ENCODE measurements at regions not wholly inside any gene's neighbourhood (a gene's known extent, or its start where the extent isn't known, plus 50 kb on each side); places are given as distances from the start of the nearest gene placed in this dataset.

DNA sequence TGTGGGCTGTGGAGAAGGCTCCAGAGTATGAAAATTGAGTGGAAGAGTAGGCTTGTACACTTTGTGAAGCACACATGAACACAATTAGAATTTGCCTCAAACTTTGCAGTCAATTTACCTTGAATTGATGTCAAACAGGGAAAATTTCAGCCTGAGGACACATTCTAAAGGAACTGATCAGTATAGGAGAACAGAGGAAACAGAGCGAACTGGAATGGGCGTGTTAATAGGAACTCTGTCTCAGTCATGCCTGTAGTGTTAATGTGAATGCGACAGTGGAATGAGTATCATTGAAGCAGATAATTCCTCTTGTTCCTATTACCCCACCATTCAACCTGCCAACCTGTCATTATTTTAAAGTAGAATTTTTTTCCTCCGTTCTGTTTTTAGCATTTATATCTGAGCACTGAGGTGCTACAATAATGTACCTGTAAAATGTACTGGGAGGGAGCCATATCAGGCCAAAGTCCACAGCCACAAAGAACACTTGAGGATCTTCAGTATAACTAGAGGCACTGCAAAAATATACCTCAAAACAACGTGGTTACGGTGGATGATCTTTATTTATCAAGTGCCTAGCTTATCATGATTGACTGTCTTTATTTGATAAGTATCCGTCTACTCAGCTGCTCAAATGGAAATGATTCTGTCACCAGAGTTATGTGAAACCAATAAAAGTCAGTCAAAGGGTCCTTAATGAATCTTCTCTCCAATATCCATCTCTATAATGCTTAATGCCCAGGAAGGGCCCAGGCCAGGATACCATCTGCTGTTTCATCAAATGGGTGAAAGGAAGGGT, 125.3 kb upstream of the STMND1 start:
- Mint-ChIP-seq H3K27me3 (ENCODE audit: insufficient read depth) (peaks cover 12% of the 10 kb centered on the region), H3K9me3 (no peaks in the 10 kb centered on the region), H3K27ac (no peak overlapping the region), H3K4me3 (no peak overlapping the region), H3K4me1 (peaks cover 1% of the 10 kb centered on the region), H3K36me3 (ENCODE audit: low read depth) (no peaks in the 10 kb centered on the region)
- Histone ChIP-seq H3K36me3 (ENCODE audit: control insufficient read depth, insufficient read depth, low read length) (no peaks in the 10 kb centered on the region), H3K9ac (ENCODE audit: extremely low read depth, low read length, poor library complexity, severe bottlenecking) (no peak overlapping the region), H3K9me3 (ENCODE audit: control insufficient read depth, low read length) (no peaks in the 10 kb centered on the region), H3K4me1 (ENCODE audit: control insufficient read depth, insufficient read depth, low read length) (peaks cover 5% of the 10 kb centered on the region), H3K27me3 (ENCODE audit: control insufficient read depth, insufficient read depth, low read length, poor library complexity, severe bottlenecking) (no peaks in the 10 kb centered on the region), H3K27ac (ENCODE audit: low read depth, low read length) (no peak overlapping the region), H3K4me3 (ENCODE audit: low read length) (no peak overlapping the region)
- no peak for DNase-seq
- 90 to 95% methylated on average over 6 of the region's 7 CpGs for WGBS, 2 experiments (ENCODE audit: insufficient coverage in 1 of 2, insufficient read length in 1 of 2)
- TF ChIP-seq, protein P1, sequence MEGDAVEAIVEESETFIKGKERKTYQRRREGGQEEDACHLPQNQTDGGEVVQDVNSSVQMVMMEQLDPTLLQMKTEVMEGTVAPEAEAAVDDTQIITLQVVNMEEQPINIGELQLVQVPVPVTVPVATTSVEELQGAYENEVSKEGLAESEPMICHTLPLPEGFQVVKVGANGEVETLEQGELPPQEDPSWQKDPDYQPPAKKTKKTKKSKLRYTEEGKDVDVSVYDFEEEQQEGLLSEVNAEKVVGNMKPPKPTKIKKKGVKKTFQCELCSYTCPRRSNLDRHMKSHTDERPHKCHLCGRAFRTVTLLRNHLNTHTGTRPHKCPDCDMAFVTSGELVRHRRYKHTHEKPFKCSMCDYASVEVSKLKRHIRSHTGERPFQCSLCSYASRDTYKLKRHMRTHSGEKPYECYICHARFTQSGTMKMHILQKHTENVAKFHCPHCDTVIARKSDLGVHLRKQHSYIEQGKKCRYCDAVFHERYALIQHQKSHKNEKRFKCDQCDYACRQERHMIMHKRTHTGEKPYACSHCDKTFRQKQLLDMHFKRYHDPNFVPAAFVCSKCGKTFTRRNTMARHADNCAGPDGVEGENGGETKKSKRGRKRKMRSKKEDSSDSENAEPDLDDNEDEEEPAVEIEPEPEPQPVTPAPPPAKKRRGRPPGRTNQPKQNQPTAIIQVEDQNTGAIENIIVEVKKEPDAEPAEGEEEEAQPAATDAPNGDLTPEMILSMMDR (conservative IDR thresholded peaks at IDR 0.05), result no peak

DNA sequence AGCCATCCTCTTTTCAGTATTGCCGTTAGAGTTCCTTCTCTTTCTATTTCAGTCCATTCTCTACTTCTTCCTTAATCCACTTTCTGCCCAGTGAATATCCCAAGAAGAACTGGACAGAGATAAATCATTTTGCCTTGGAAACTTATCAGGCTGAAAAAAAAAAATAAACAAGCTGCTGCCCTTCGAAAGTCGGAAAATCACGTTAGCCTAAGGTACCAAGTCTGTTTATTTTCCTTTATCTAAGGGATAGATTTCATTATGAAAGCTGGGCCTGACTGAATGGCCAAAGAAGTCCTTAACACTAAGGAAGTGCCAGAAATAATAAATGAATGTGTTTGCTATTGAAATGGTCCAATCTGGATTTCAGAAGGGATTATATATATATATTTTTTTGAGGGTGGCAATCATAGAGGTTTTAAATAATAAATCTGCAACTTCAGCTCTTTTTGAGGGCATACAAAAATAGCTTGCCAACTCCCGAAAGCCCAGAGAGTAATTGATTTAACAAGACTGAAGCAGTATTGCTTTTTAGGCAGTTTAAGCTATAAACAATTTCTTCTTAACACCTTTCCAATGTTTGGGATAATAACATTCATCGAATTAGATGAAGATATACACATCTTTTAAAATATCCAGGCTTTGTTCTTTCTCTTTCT, 127.0 kb upstream of the STMND1 start:
- H3K27ac ChIP-seq (ENCODE audit: low read depth, low read length), result no peak overlapping the region
- H3K27me3 ChIP-seq (ENCODE audit: control insufficient read depth, insufficient read depth, low read length, poor library complexity, severe bottlenecking), result no peaks in the 10 kb centered on the region
- Mint-ChIP-seq H3K27ac (no peak overlapping the region), H3K9me3 (no peaks in the 10 kb centered on the region), H3K36me3 (ENCODE audit: low read depth) (no peaks in the 10 kb centered on the region), H3K4me1 (peaks cover 1% of the 10 kb centered on the region), H3K4me3 (no peak overlapping the region), H3K27me3 (ENCODE audit: insufficient read depth) (peaks cover 12% of the 10 kb centered on the region)
- WGBS, 2 experiments (ENCODE audit: insufficient coverage in 1 of 2, insufficient read length in 1 of 2), result 91 to 92% methylated on average over 4 to 5 of the region's 6 CpGs
- H3K4me3 ChIP-seq (ENCODE audit: low read length), result no peak overlapping the region
- no peak overlapping the region for H3K9ac ChIP-seq (ENCODE audit: extremely low read depth, low read length, poor library complexity, severe bottlenecking)
- TF ChIP-seq, protein P1 (conservative IDR thresholded peaks at IDR 0.05), result no peak
- no peaks in the 10 kb centered on the region for H3K36me3 ChIP-seq (ENCODE audit: control insufficient read depth, insufficient read depth, low read length)
- H3K9me3 ChIP-seq (ENCODE audit: control insufficient read depth, low read length), result no peaks in the 10 kb centered on the region
- H3K4me1 ChIP-seq (ENCODE audit: control insufficient read depth, insufficient read depth, low read length), result peaks cover 5% of the 10 kb centered on the region
- no peak for DNase-seq

DNA sequence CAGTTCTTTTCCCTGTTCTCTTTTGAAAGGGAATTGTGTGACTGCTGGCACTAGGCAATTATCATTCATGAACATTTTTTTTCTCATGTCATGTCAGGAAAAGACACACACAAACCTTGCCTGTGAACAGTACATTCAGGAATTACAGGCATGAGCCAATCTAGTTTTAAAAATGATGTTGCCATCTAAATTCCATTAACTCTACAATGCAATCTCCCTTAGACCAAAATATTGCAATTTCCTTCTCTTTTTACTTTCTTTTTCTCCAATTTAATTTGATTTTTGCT, 127.5 kb upstream of the STMND1 start:
- Histone ChIP-seq H3K4me3 (ENCODE audit: low read length) (no peak overlapping the region), H3K27ac (ENCODE audit: low read depth, low read length) (no peak overlapping the region), H3K4me1 (ENCODE audit: control insufficient read depth, insufficient read depth, low read length) (peaks cover 5% of the 10 kb centered on the region), H3K36me3 (ENCODE audit: control insufficient read depth, insufficient read depth, low read length) (no peaks in the 10 kb centered on the region), H3K9ac (ENCODE audit: extremely low read depth, low read length, poor library complexity, severe bottlenecking) (no peak overlapping the region), H3K27me3 (ENCODE audit: control insufficient read depth, insufficient read depth, low read length, poor library complexity, severe bottlenecking) (no peaks in the 10 kb centered on the region), H3K9me3 (ENCODE audit: control insufficient read depth, low read length) (no peaks in the 10 kb centered on the region)
- H3K27ac Mint-ChIP-seq, result no peak overlapping the region
- no peaks in the 10 kb centered on the region for H3K9me3 Mint-ChIP-seq
- TF ChIP-seq, protein P1 (conservative IDR thresholded peaks at IDR 0.05), result no peak
- no peak for DNase-seq
- peaks cover 12% of the 10 kb centered on the region for H3K27me3 Mint-ChIP-seq (ENCODE audit: insufficient read depth)
- no peaks in the 10 kb centered on the region for H3K36me3 Mint-ChIP-seq (ENCODE audit: low read depth)
- H3K4me1 Mint-ChIP-seq, result peaks cover 1% of the 10 kb centered on the region
- no peak overlapping the region for H3K4me3 Mint-ChIP-seq
